H9 (cell line): ENCODE measurements at regions not wholly inside any gene's neighbourhood (a gene's known extent, or its start where the extent isn't known, plus 50 kb on each side); places are given as distances from the start of the nearest gene placed in this dataset.
"Not testable (repeated sequence)": the region's sequence is repeated elsewhere in the genome, so short reads cannot be mapped to it uniquely, and the experiment has no call there.

Experiments
- DNase-seq: peaks from one replicate; pipeline ENCODE4 v3.0.0-alpha.2; 2017
- H2AFZ ChIP-seq: one replicate; pipeline ENCODE4 v1.6.1; 2013; ENCODE audit warnings: mild to moderate bottlenecking, low read length, control low read depth, moderate library complexity
- H2AK5ac ChIP-seq: 2 replicates; pipeline ENCODE4 v1.6.1; 2013; ENCODE audit warnings: low read length, control low read depth, mixed read lengths; ENCODE audit not compliant: insufficient read length
- H2BK120ac ChIP-seq: one replicate; pipeline ENCODE4 v1.6.1; 2013; ENCODE audit warnings: low read depth, mild to moderate bottlenecking, low read length, control low read depth, inconsistent platforms; ENCODE audit not compliant: poor library complexity, severe bottlenecking
- H2BK12ac ChIP-seq: 2 replicates; pipeline ENCODE4 v1.6.1; 2013; ENCODE audit warnings: low read length, control low read depth, mixed read lengths, low read depth; ENCODE audit not compliant: insufficient read length
- H2BK15ac ChIP-seq: 2 replicates; pipeline ENCODE4 v1.6.1; 2013; ENCODE audit warnings: low read depth, low read length, control low read depth
- H2BK20ac ChIP-seq: one replicate; pipeline ENCODE4 v1.6.1; 2013; ENCODE audit warnings: low read depth, mild to moderate bottlenecking, low read length, control low read depth, inconsistent platforms; ENCODE audit not compliant: poor library complexity, severe bottlenecking
- H2BK5ac ChIP-seq: 2 replicates; pipeline ENCODE4 v1.6.1; 2013; ENCODE audit warnings: low read length, control low read depth, mixed read lengths; ENCODE audit not compliant: insufficient read length
- H3K14ac ChIP-seq: 2 replicates; pipeline ENCODE4 v1.6.1; 2013; ENCODE audit warnings: low read length, control low read depth; ENCODE audit not compliant: insufficient read depth
- H3K18ac ChIP-seq: 2 replicates; pipeline ENCODE4 v1.6.1; 2013; ENCODE audit warnings: low read depth, mild to moderate bottlenecking, mixed read lengths, low read length, control low read depth; ENCODE audit not compliant: insufficient read length
- H3K23ac ChIP-seq: 2 replicates; pipeline ENCODE4 v1.6.1; 2013; ENCODE audit warnings: low read length, control low read depth, mixed read lengths, low read depth; ENCODE audit not compliant: insufficient read length
- H3K23me2 ChIP-seq: 2 replicates; pipeline ENCODE4 v1.6.1; 2013; ENCODE audit warnings: low read depth, mild to moderate bottlenecking, mixed read lengths, low read length, control low read depth; ENCODE audit not compliant: insufficient read length, poor library complexity, severe bottlenecking
- H3K27ac ChIP-seq: 2 replicates; pipeline ENCODE4 v1.5.1; 2013; ENCODE audit warnings: low read length, control low read depth, mixed read lengths, low read depth; ENCODE audit not compliant: insufficient read length
- H3K27me3 ChIP-seq: 2 replicates; pipeline ENCODE4 v1.6.1; 2013; ENCODE audit warnings: low read length, control low read depth, inconsistent platforms; ENCODE audit not compliant: insufficient read depth
- H3K4ac ChIP-seq: 2 replicates; pipeline ENCODE4 v1.6.1; 2013; ENCODE audit warnings: low read depth, mild to moderate bottlenecking, control low read depth, inconsistent platforms, low read length, moderate library complexity
- H3K4me1 ChIP-seq: 2 replicates; pipeline ENCODE4 v1.6.1; 2013; ENCODE audit warnings: low read length, control low read depth, inconsistent platforms; ENCODE audit not compliant: insufficient read depth
- H3K4me2 ChIP-seq: 2 replicates; pipeline ENCODE4 v1.6.1; 2013; ENCODE audit warnings: low read length, control low read depth, mixed read lengths; ENCODE audit not compliant: insufficient read length, insufficient read depth
- H3K56ac ChIP-seq: 2 replicates; pipeline ENCODE4 v1.6.1; 2013; ENCODE audit warnings: low read depth, mild to moderate bottlenecking, mixed read lengths, low read length, control low read depth; ENCODE audit not compliant: insufficient read length
- H3K79me1 ChIP-seq: 2 replicates; pipeline ENCODE4 v1.6.1; 2013; ENCODE audit warnings: low read depth, mild to moderate bottlenecking, moderate library complexity, low read length, control low read depth, inconsistent platforms; ENCODE audit not compliant: insufficient read depth, poor library complexity, severe bottlenecking
- H3K79me2 ChIP-seq: 2 replicates; pipeline ENCODE4 v1.6.1; 2013; ENCODE audit warnings: low read length, control low read depth, inconsistent platforms; ENCODE audit not compliant: insufficient read depth
- H3K9ac ChIP-seq: 2 replicates; pipeline ENCODE4 v1.6.1; 2013; ENCODE audit warnings: low read length, control low read depth, mixed read lengths; ENCODE audit not compliant: insufficient read length; ENCODE audit errors: extremely low read depth
- H3K9me3 ChIP-seq: one replicate; pipeline ENCODE4 v1.6.1; 2013; ENCODE audit warnings: low read depth, low read length, inconsistent platforms; ENCODE audit not compliant: control insufficient read depth
- H3T11ph ChIP-seq: one replicate; pipeline ENCODE4 v1.6.1; 2013; ENCODE audit warnings: mild to moderate bottlenecking, low read length, control low read depth, inconsistent platforms
- H4K20me1 ChIP-seq: one replicate; pipeline ENCODE4 v1.6.1; 2013; ENCODE audit not compliant: control insufficient read depth, insufficient read length, insufficient read depth
- H4K5ac ChIP-seq: 2 replicates; pipeline ENCODE4 v1.6.1; 2013; ENCODE audit warnings: low read depth, mild to moderate bottlenecking, mixed read lengths, low read length, control low read depth; ENCODE audit not compliant: insufficient read length
- H4K8ac ChIP-seq: replicated peaks from 2 replicates; pipeline ENCODE4 v1.6.1; 2013; ENCODE audit warnings: low read length, control low read depth, mixed read lengths, low read depth; ENCODE audit not compliant: insufficient read length
- H4K91ac ChIP-seq: 2 replicates; pipeline ENCODE4 v1.6.1; 2013; ENCODE audit warnings: low read depth, mild to moderate bottlenecking, moderate library complexity, mixed read lengths, low read length, control low read depth; ENCODE audit not compliant: insufficient read length
- H3K27ac Mint-ChIP-seq, 3 experiments: 2 replicates in 2 of 3; 3 replicates in 1 of 3; pipeline ENCODE4 v1.8.0; 2020 to 2021; ENCODE audit warnings: mixed read lengths in 3 of 3, mild to moderate bottlenecking in 1 of 3, moderate library complexity in 1 of 3
- H3K27me3 Mint-ChIP-seq: 2 replicates; pipeline ENCODE4 v1.8.0; 2021; ENCODE audit warnings: low read depth, mild to moderate bottlenecking, moderate library complexity, mixed read lengths
- H3K36me3 Mint-ChIP-seq, 3 experiments: 2 replicates in 2 of 3; 3 replicates in 1 of 3; pipeline ENCODE4 v1.8.0; 2020 to 2021; ENCODE audit warnings: low read depth in 3 of 3, mixed read lengths in 3 of 3; ENCODE audit not compliant: insufficient read depth in 1 of 3
- H3K4me1 Mint-ChIP-seq, 2 experiments: 2 replicates each; pipeline ENCODE4 v1.8.0; 2020; ENCODE audit warnings: mixed read lengths in 2 of 2
- H3K4me3 Mint-ChIP-seq, 2 experiments: 2 replicates in 1 of 2; 3 replicates in 1 of 2; pipeline ENCODE4 v1.8.0; 2020 to 2021; ENCODE audit warnings: mild to moderate bottlenecking in 2 of 2, mixed read lengths in 2 of 2, moderate library complexity in 1 of 2
- H3K9me3 Mint-ChIP-seq, 2 experiments: 2 replicates in 1 of 2; 3 replicates in 1 of 2; pipeline ENCODE4 v1.8.0; 2020; ENCODE audit warnings: mild to moderate bottlenecking in 2 of 2, mixed read lengths in 2 of 2, moderate library complexity in 1 of 2
- CTCF ChIP-seq: fragments of 200-600 bp; sonication (generic); conservative IDR thresholded peaks from 3 replicates; pipeline ENCODE4 v1.8.0; 2021; ENCODE audit warnings: antibody characterized with exemption, mild to moderate bottlenecking
- WGBS: extraction: QIAGEN DNeasy Blood & Tissue Kit; methylation state at CpG from one replicate; pipeline ENCODE4 v1.1.7; 2013; ENCODE audit warnings: missing lambda C conversion rate, low lambda C conversion rate, mixed read lengths; ENCODE audit not compliant: insufficient read length; ENCODE audit errors: extremely low coverage; 5-methylcytosine and 5-hydroxymethylcytosine counted together

GRCh38 chr3:10694179-10694578 is 121.8 kb upstream of the SLC6A11 start:
- H3K4me2 ChIP-seq = no peak overlapping the region
- H3K14ac ChIP-seq = no peak overlapping the region
- H3K4me1 ChIP-seq = no peaks in the 10 kb centered on the region
- no peak for DNase-seq
- no peaks in the 10 kb centered on the region for H3K9me3 Mint-ChIP-seq
- no peak overlapping the region for H3K27ac ChIP-seq
- no peak for TF ChIP-seq CTCF
- no peak overlapping the region for H2BK120ac ChIP-seq
- no peaks in the 10 kb centered on the region for H3K79me2 ChIP-seq
- H3T11ph ChIP-seq = no peak overlapping the region
- no peak overlapping the region for H3K56ac ChIP-seq
- no peaks in the 10 kb centered on the region for H3K36me3 Mint-ChIP-seq
- H3K79me1 ChIP-seq = no peaks in the 10 kb centered on the region
- no peak overlapping the region for H4K5ac ChIP-seq
- no peak overlapping the region for H2AK5ac ChIP-seq
- no CpG with 5 or more reads among the region's 4 CpGs for WGBS
- H3K27ac Mint-ChIP-seq = no peak overlapping the region
- no peak overlapping the region for H4K91ac ChIP-seq
- H3K4me1 Mint-ChIP-seq = peaks cover 5 to 13% of the 10 kb centered on the region in 2 experiments; a peak in 1 of 4 replicates
- no peak overlapping the region for H3K18ac ChIP-seq
- H3K27me3 ChIP-seq = no peaks in the 10 kb centered on the region
- no peak overlapping the region for H3K4ac ChIP-seq
- H2BK12ac ChIP-seq = no peak overlapping the region
- H3K23me2 ChIP-seq = no peaks in the 10 kb centered on the region
- no peaks in the 10 kb centered on the region for H3K9me3 ChIP-seq
- no peak overlapping the region for H2BK20ac ChIP-seq
- no peak overlapping the region for H2AFZ ChIP-seq
- no peak overlapping the region for H3K9ac ChIP-seq
- no peak overlapping the region for H3K23ac ChIP-seq
- no peak overlapping the region for H2BK5ac ChIP-seq
- no peak overlapping the region for H2BK15ac ChIP-seq
- no peak overlapping the region for H3K4me3 Mint-ChIP-seq
- H4K8ac ChIP-seq = no peak overlapping the region
- peaks cover 31% of the 10 kb centered on the region for H3K27me3 Mint-ChIP-seq
- H4K20me1 ChIP-seq = no peaks in the 10 kb centered on the region

- not testable (repeated sequence) for H3K23ac ChIP-seq, H4K5ac ChIP-seq, H4K91ac ChIP-seq, H3K79me1 ChIP-seq, H3K18ac ChIP-seq, H3K56ac ChIP-seq, H2BK15ac ChIP-seq, H3K4me1 ChIP-seq, H3K27ac Mint-ChIP-seq, H3T11ph ChIP-seq, H2AFZ ChIP-seq, H3K4ac ChIP-seq, H3K4me3 Mint-ChIP-seq, H3K27me3 ChIP-seq, H3K9me3 ChIP-seq, H2BK12ac ChIP-seq, H3K79me2 ChIP-seq, H3K14ac ChIP-seq, H2AK5ac ChIP-seq, H3K4me2 ChIP-seq, H4K20me1 ChIP-seq, H2BK5ac ChIP-seq, H3K27ac ChIP-seq, H4K8ac ChIP-seq, H2BK120ac ChIP-seq, DNase-seq, H2BK20ac ChIP-seq, H3K9ac ChIP-seq, H3K36me3 Mint-ChIP-seq, H3K23me2 ChIP-seq, H3K9me3 Mint-ChIP-seq
- no CpG with 5 or more reads among the region's 2 CpGs for WGBS
- Mint-ChIP-seq H3K4me1 (peaks cover 5 to 13% of the 10 kb centered on the region in 2 experiments; a peak in 1 of 4 replicates), H3K27me3 (peaks cover 33% of the 10 kb centered on the region)
Measured at GRCh38 chr3:10695186-10695585, 120.8 kb upstream of the SLC6A11 start.
